Fibroblast of villous mesenchyme (primary cell): ENCODE measurements at regions not wholly inside any gene's neighbourhood (a gene's known extent, or its start where the extent isn't known, plus 50 kb on each side); places are given as distances from the start of the nearest gene placed in this dataset.

Experiments used
- DNase-seq: peaks from one replicate; pipeline ENCODE4 v3.0.0-alpha.2; 2010; ENCODE audit warnings: low read depth
- H3K4me3 ChIP-seq: 2 replicates; pipeline ENCODE4 v1.5.1; 2011; ENCODE audit warnings: low read depth, mild to moderate bottlenecking, low read length
- TF ChIP-seq, protein P1 (sequence below): IDR thresholded peaks from 2 replicates; pipeline ENCODE4 v1.5.1; 2012; ENCODE audit warnings: low read depth, mild to moderate bottlenecking, low read length; ENCODE audit not compliant: insufficient read depth

DNA sequence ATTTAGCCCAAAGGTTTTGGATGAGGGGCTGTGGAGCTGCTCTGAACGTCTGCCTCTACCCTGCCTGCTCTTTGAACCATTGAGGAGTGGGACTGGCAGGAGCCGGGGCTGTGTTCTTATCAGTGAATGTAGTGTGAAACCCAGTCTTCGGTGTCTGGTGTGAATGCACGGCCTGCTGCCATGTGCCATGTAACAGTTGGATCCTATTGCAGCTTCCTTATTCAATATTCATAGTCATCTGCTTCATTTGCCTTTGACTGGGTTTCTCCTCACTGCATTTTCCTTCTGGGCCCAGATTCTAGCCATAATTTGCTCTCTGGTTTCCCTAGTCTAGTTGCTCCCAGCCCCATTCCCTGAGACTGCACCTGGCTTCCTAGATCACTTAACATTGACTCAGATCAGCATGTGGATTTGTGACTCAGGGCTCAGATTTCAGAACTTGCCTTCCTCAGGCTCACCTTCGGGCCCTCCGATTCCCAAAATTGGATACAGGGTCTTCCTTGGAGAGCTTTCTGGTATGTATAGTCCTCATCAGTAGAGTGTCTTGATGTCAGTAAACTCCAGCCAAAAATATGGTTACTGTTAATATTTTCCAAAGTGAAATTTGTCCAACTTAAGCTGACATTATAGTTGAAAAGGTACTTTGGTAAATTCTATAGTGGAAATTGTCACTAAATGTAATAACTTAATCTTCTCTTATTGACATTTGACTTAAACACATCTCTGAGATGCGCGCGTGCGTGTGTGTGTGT is 94.0 kb upstream of the DDIT4L start:
- TF ChIP-seq, protein P1, sequence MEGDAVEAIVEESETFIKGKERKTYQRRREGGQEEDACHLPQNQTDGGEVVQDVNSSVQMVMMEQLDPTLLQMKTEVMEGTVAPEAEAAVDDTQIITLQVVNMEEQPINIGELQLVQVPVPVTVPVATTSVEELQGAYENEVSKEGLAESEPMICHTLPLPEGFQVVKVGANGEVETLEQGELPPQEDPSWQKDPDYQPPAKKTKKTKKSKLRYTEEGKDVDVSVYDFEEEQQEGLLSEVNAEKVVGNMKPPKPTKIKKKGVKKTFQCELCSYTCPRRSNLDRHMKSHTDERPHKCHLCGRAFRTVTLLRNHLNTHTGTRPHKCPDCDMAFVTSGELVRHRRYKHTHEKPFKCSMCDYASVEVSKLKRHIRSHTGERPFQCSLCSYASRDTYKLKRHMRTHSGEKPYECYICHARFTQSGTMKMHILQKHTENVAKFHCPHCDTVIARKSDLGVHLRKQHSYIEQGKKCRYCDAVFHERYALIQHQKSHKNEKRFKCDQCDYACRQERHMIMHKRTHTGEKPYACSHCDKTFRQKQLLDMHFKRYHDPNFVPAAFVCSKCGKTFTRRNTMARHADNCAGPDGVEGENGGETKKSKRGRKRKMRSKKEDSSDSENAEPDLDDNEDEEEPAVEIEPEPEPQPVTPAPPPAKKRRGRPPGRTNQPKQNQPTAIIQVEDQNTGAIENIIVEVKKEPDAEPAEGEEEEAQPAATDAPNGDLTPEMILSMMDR, result no peak
- H3K4me3 ChIP-seq, result no peak overlapping the region
- no peak for DNase-seq

GRCh38 chr4:100280807-100281206 is 90.5 kb upstream of the DDIT4L start:
- TF ChIP-seq, protein P1, result no peak
- DNase-seq, result no peak
- no peak overlapping the region for H3K4me3 ChIP-seq

DNA sequence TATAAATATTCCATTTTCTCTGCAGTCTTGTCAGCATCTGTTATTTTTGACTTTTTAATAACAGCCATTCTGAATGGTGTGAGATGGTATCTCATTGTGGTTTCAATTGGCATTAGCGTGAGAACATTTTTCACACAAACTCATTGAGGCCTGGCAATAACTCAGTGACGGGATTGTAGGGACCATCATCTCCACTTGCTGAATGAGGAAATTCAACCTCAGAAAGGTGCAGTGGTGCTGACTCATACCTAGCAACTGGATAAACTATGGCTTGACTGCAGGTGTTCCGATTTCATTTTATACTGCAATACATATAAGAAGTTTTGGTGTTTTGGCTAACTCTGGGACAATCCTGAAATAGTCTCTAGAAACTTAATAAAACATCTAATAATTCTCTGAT is 88.3 kb upstream of the DDIT4L start:
- H3K4me3 ChIP-seq, result no peak overlapping the region
- TF ChIP-seq, protein P1, result no peak
- DNase-seq, result no peak

- DNase-seq, result no peak
- TF ChIP-seq, protein P1, result no peak
- no peak overlapping the region for H3K4me3 ChIP-seq
Measured at GRCh38 chr4:100269446-100269845, 79.2 kb upstream of the DDIT4L start.

- TF ChIP-seq, protein P1, result no peak
- no peak for DNase-seq
- no peak overlapping the region for H3K4me3 ChIP-seq
Measured at GRCh38 chr4:100268789-100269188, 78.5 kb upstream of the DDIT4L start.

GRCh38 chr4:100261346-100261745 is 71.1 kb upstream of the DDIT4L start:
- TF ChIP-seq, protein P1, result no peak
- DNase-seq, result no peak
- H3K4me3 ChIP-seq, result no peak overlapping the region

- TF ChIP-seq, protein P1, result no peak
- no peak for DNase-seq
- no peak overlapping the region for H3K4me3 ChIP-seq
Measured at GRCh38 chr4:100258675-100259074, 68.4 kb upstream of the DDIT4L start.
